GM10266 (cell line): ENCODE measurements at regions not wholly inside any gene's neighbourhood (a gene's known extent, or its start where the extent isn't known, plus 50 kb on each side); places are given as distances from the start of the nearest gene placed in this dataset.
"Not testable (repeated sequence)": the region's sequence is repeated elsewhere in the genome, so short reads cannot be mapped to it uniquely, and the experiment has no call there.

Source experiments
- DNase-seq: peaks from one replicate; pipeline ENCODE4 v3.0.0; 2012; ENCODE audit errors: extremely low spot score
- CTCF ChIP-seq: IDR thresholded peaks from 2 replicates; pipeline ENCODE4 v1.5.1; 2012; ENCODE audit warnings: mild to moderate bottlenecking, low read depth; ENCODE audit not compliant: control insufficient read depth, insufficient read depth; ENCODE audit errors: missing control alignments

DNA sequence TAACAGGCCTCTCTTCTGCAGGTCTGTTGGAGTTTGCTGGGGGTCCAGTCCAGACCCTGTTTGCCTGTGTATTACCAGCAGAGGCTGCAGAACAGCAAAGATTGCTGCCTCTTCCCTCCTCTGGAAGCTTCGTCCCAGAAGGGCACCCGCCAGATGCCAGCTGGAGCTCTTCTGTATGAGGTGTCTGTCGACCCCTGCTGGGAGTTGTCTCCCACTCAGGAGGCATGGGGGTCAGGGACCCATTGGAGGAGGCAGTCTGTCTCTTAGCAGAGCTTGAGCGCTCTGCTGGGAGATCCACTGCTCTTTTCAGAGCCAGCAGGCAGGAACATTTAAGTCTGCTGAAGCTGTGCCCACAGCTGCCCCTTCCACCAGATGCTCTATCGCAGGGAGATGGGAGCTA is 361.1 kb upstream of the NRP1 start:
- no peak for DNase-seq
- TF ChIP-seq CTCF, result no peak

GRCh38 chr10:33690536-33690935 is 356.1 kb upstream of the NRP1 start:
- not testable (repeated sequence) for DNase-seq

DNA sequence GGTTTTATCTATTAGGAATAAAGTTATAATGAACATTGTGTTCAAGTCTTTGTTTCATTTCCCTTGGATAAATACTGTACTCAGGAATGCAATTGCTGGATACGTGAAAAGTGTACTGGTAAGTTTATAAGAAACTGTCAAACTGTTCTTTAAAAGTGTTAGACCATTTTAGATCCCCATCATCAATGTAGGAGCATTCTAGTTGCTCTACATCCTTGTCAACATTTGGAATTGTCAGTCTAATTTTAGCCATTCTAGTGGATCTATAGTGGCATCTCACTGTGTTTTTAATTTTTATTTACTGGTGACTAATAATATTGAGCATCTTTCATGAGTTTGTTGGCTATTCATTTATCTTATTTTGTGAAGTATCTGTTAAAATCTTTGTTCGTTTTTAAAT is 354.0 kb upstream of the NRP1 start:
- no peak for TF ChIP-seq CTCF
- no peak for DNase-seq

DNA sequence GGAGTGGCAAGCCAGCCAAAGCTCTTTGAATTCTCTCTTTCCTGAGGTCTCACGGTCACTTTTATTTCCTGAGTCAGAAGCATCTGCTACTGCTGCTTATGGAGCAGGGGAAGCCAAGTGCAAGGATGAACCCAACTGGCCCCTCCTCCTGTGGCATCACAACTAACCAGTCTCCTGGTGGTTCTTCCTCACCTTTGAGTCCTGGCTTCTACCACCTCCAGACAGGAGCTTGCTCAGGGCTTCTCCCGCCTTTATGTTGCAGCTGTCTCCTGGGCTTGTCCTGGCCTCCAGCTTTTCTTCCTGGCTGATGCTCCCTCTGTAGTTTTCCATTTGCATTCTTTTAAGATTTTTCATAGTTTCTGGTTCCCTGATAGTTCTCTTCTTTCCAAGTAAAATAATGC is 349.7 kb upstream of the NRP1 start:
- no peak for TF ChIP-seq CTCF
- no peak for DNase-seq

GRCh38 chr10:33681595-33681994 is 347.1 kb upstream of the NRP1 start:
- no peak for DNase-seq
- no peak for TF ChIP-seq CTCF

DNA sequence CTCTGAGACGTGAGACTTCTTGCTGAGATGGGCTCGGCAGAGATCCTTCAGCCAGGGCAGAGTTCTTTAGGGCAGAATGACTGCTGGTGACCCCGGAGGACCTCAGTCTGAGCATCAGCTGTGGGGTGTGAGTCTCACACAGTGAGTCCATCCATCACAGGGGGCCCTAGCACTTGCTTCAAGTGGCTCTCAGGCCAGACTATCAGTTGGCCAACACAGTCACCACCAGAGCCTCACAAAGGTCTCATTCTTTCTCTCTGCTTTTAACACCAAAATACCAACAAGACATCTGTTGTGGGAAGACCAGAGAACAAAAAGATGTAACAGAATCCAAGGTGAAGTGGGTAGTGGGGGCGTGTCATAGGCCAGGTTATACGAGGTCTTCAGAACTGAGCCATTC is 345.6 kb upstream of the NRP1 start:
- DNase-seq, result no peak

GRCh38 chr10:33676606-33677339 is 342.3 kb upstream of the NRP1 start:
- DNase-seq, result no peak

More for the DNA sequence above, 345.6 kb upstream of the NRP1 start:
- no peak for TF ChIP-seq CTCF

More at GRCh38 chr10:33676606-33677339, 342.3 kb upstream of the NRP1 start:
- no peak for TF ChIP-seq CTCF
